Peyer's patch (tissue), 4 donors: ENCODE measurements at regions not wholly inside any gene's neighbourhood (a gene's known extent, or its start where the extent isn't known, plus 50 kb on each side); places are given as distances from the start of the nearest gene placed in this dataset.

Experiments used
- DNase-seq, 3 donors: peaks; one replicate each; pipeline ENCODE4 v3.0.0-alpha.2; 2017 to 2019
- H3K27ac ChIP-seq, 4 donors: fragments of 200-600 bp; sonication (generic); one replicate each; pipeline ENCODE4 v1.5.1; 2016 to 2019
- H3K27me3 ChIP-seq, 2 donors: fragments of 200-600 bp; sonication (generic); one replicate each; pipeline ENCODE4 v1.5.1; 2019
- H3K36me3 ChIP-seq, 3 donors: fragments of 200-600 bp; sonication (generic); one replicate each; pipeline ENCODE4 v1.5.1; 2016 to 2019
- H3K4me1 ChIP-seq, 4 donors: fragments of 200-600 bp; sonication (generic); one replicate each; pipeline ENCODE4 v1.5.1; 2016 to 2019
- H3K4me3 ChIP-seq, 4 donors: fragments of 200-600 bp; sonication (generic); 1 replicate in 3 of 4; 2 replicates in 1 of 4; pipeline ENCODE4 v1.5.1; 2016 to 2019; ENCODE audit warnings: mild to moderate bottlenecking in 1 of 4
- H3K9me3 ChIP-seq, 4 donors: fragments of 200-600 bp; sonication (generic); one replicate each; pipeline ENCODE4 v1.5.1; 2016 to 2019; ENCODE audit warnings: mild to moderate bottlenecking in 1 of 4
- POLR2A ChIP-seq, 2 donors: fragments of 450-650 bp; IDR thresholded peaks; one replicate each; pipeline ENCODE4 v1.5.1; 2017; ENCODE audit warnings: antibody characterized with exemption in 2 of 2, mild to moderate bottlenecking in 2 of 2, moderate library complexity in 2 of 2
- TF ChIP-seq, protein P1 (sequence below), 6 experiments: fragments of 450-650 bp in 4 of 6; fragments of 200-600 bp in 2 of 6; sonication (generic) in 1 of 6; IDR thresholded peaks; one replicate each; pipeline ENCODE4 v1.5.1; 2017 to 2019; ENCODE audit warnings: antibody characterized with exemption in 6 of 6, mild to moderate bottlenecking in 3 of 6, moderate library complexity in 1 of 6

DNA sequence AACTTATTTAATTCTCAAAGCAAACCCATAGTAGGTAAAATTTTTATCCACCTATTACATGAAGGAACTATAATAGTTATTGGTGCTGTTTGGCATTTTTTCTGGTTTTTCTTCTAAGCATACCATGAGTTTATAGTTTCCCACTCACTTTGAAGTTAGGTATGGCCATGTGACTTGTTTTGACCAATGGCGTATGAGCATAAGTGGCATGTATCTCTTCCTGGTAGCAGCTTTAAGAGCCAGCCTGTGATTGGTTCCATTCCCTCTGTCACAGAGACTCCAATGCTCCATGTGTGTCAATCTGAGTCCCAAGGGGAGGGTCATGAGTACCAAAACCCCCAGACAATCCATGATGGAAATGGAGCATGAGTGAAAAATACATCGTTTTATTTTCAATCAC lies 282.9 kb upstream of the N4BP1 start:
- no peak overlapping the region for H3K4me3 ChIP-seq
- H3K9me3 ChIP-seq: no peaks in the 10 kb centered on the region
- no peaks in the 10 kb centered on the region for H3K27me3 ChIP-seq
- no peaks in the 10 kb centered on the region for H3K4me1 ChIP-seq
- TF ChIP-seq, protein P1, sequence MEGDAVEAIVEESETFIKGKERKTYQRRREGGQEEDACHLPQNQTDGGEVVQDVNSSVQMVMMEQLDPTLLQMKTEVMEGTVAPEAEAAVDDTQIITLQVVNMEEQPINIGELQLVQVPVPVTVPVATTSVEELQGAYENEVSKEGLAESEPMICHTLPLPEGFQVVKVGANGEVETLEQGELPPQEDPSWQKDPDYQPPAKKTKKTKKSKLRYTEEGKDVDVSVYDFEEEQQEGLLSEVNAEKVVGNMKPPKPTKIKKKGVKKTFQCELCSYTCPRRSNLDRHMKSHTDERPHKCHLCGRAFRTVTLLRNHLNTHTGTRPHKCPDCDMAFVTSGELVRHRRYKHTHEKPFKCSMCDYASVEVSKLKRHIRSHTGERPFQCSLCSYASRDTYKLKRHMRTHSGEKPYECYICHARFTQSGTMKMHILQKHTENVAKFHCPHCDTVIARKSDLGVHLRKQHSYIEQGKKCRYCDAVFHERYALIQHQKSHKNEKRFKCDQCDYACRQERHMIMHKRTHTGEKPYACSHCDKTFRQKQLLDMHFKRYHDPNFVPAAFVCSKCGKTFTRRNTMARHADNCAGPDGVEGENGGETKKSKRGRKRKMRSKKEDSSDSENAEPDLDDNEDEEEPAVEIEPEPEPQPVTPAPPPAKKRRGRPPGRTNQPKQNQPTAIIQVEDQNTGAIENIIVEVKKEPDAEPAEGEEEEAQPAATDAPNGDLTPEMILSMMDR (IDR thresholded peaks at IDR 0.05): no peak
- no peak for TF ChIP-seq POLR2A (IDR thresholded peaks at IDR 0.05)
- no peaks in the 10 kb centered on the region for H3K36me3 ChIP-seq
- DNase-seq: no peak
- no peak overlapping the region for H3K27ac ChIP-seq

DNA sequence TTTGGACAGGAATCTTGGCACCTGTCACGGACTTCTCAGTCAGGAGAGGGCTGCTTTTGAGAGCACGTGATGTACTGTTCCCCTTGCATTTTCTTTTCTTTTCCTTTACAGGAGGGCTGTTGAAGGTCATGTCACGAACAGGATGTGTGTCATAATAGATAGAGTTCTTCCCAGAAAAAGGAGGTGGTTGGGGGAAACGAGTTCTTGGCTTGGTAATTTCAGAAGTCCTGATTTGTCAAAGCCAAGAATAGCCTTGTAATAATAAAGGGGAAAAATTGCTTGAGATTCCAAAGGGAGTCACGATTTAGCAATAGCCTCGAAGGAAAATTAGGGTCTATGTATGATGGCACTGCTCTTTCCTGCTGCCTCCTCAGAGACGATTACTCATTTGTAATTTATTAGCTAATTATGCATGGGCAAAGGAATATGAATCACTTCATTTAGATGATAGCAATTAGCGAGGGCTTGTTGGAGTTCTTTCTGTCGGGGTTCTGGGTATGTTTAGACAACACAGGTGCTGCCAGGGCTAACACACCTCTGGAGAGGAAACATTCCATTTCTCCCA lies 277.7 kb upstream of the N4BP1 start:
- no peak overlapping the region for H3K4me3 ChIP-seq
- H3K27me3 ChIP-seq: no peaks in the 10 kb centered on the region
- DNase-seq: no peak
- no peaks in the 10 kb centered on the region for H3K36me3 ChIP-seq
- no peaks in the 10 kb centered on the region for H3K4me1 ChIP-seq
- no peak overlapping the region for H3K27ac ChIP-seq
- TF ChIP-seq, protein P1 (IDR thresholded peaks at IDR 0.05): no peak
- TF ChIP-seq POLR2A (IDR thresholded peaks at IDR 0.05): no peak
- H3K9me3 ChIP-seq: no peaks in the 10 kb centered on the region

DNA sequence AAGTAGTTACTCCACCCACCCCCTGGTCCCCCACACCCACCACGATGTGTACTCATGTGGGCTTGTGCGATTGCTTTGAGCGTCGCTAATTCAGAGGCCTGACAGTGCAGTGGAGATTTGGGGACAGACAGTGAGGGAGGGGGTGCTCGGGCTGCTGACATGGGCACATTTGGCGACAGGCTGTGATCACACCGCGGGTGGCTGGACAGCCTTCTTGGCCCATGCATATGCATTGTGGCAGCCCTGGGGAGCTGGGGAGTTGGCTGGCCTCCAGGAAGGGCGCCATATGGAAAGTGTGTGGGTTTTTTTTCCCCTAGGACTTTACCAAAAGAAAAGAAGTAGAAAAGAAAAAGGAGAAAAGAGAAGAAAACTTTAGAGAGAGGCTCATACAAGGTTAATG lies 275.5 kb upstream of the N4BP1 start:
- TF ChIP-seq POLR2A (IDR thresholded peaks at IDR 0.05): no peak
- TF ChIP-seq, protein P1 (IDR thresholded peaks at IDR 0.05): no peak
- no peaks in the 10 kb centered on the region for H3K27me3 ChIP-seq
- H3K4me1 ChIP-seq: no peaks in the 10 kb centered on the region
- H3K36me3 ChIP-seq: no peaks in the 10 kb centered on the region
- no peak overlapping the region for H3K27ac ChIP-seq
- no peak for DNase-seq
- no peaks in the 10 kb centered on the region for H3K9me3 ChIP-seq
- H3K4me3 ChIP-seq: no peak overlapping the region

DNA sequence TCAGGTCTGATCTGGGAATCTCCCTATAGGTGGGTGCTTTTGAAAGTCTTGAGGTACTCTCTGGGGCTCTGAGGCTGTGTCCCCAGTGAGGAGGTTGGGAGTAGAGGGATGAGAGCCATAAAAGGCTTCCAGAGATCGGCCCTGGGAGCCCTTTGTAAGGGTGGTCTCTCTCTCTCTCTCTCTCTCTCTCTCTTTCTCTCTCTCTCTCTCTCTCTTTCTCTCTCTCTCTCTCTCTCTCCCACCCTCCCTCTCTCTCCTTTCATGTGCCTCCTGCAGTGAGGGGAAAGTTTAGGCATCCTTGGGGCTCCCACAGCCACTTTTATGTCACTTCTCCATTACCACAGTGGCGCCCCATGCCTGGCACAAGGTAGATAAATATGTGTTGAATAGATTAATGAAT lies 271.3 kb upstream of the N4BP1 start:
- H3K27me3 ChIP-seq: no peaks in the 10 kb centered on the region
- no peaks in the 10 kb centered on the region for H3K9me3 ChIP-seq
- H3K4me3 ChIP-seq: no peak overlapping the region
- H3K4me1 ChIP-seq: no peaks in the 10 kb centered on the region
- H3K27ac ChIP-seq: no peak overlapping the region
- TF ChIP-seq, protein P1 (IDR thresholded peaks at IDR 0.05): no peak
- TF ChIP-seq POLR2A (IDR thresholded peaks at IDR 0.05): no peak
- no peak for DNase-seq
- H3K36me3 ChIP-seq: no peaks in the 10 kb centered on the region

DNA sequence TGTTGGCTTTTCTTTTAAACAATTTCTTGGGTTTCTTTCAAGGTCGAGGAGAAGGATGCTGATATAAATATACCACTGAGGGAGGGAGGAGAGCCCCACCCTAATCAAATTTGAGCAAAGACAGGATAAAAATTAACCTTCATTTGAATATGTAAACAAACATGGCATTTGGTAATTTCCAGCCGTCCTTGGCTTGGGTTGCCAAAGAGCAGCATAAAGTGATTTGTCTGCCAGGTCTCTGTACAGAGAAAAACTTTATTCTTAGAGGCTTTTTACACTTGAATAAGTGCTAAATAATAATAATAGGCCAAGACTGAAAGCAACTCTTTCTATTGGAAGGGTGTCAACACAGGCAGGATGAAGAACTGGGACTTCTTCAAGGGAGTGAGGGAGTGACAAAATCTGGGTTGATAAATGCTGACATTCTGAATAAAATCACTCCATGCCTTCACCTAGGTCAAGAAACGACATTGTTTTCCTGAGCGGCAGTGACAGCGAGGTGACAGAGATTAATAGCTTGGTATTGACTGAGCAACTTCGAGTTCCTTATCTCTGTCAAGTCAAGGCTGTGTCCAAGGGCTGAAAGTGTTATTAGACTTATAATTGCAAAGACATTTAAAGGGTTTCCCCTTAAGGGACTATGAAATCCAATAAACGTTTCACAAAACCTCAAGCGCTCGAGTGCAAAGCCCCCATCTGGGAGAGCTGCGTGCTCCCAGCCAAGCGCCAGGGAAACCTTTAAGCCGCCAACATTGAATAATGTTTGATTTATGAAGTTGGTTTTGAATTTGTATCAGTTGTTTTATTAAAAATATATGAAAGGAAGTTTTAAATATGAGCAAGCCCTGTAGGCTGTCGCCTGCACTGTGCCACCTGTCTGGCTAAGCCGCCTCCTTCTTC lies 269.5 kb upstream of the N4BP1 start:
- TF ChIP-seq, protein P1 (IDR thresholded peaks at IDR 0.05): no peak
- no peak for TF ChIP-seq POLR2A (IDR thresholded peaks at IDR 0.05)
- no peaks in the 10 kb centered on the region for H3K4me1 ChIP-seq
- no peak for DNase-seq
- H3K9me3 ChIP-seq: no peaks in the 10 kb centered on the region
- H3K27me3 ChIP-seq: no peaks in the 10 kb centered on the region
- no peaks in the 10 kb centered on the region for H3K36me3 ChIP-seq
- H3K4me3 ChIP-seq: no peak overlapping the region
- no peak overlapping the region for H3K27ac ChIP-seq
